HUES6 (cell line): ENCODE measurements at regions not wholly inside any gene's neighbourhood (a gene's known extent, or its start where the extent isn't known, plus 50 kb on each side); places are given as distances from the start of the nearest gene placed in this dataset.
"Not testable (repeated sequence)": the region's sequence is repeated elsewhere in the genome, so short reads cannot be mapped to it uniquely, and the experiment has no call there.

Source experiments
- H3K27ac ChIP-seq: 2 replicates; pipeline ENCODE4 v1.7.0; 2013; ENCODE audit warnings: low read depth, mild to moderate bottlenecking, low read length, inconsistent platforms
- H3K27me3 ChIP-seq: 2 replicates; pipeline ENCODE4 v1.6.1; 2013; ENCODE audit warnings: low read length; ENCODE audit not compliant: control insufficient read depth, insufficient read depth
- H3K36me3 ChIP-seq: 2 replicates; pipeline ENCODE4 v1.6.1; 2013; ENCODE audit warnings: low read length; ENCODE audit not compliant: control insufficient read depth, insufficient read depth
- H3K4me1 ChIP-seq: 2 replicates; pipeline ENCODE4 v1.6.1; 2013; ENCODE audit warnings: low read length; ENCODE audit not compliant: control insufficient read depth, insufficient read depth
- H3K4me3 ChIP-seq: 2 replicates; pipeline ENCODE4 v1.5.1; 2013; ENCODE audit warnings: low read depth, low read length
- H3K9ac ChIP-seq: one replicate; pipeline ENCODE4 v1.6.1; 2013; ENCODE audit warnings: mild to moderate bottlenecking, low read length
- H3K9me3 ChIP-seq: 2 replicates; pipeline ENCODE4 v1.6.1; 2013; ENCODE audit warnings: low read depth, low read length; ENCODE audit not compliant: control insufficient read depth, insufficient read depth

GRCh38 chr16:29315046-29315445, 91.5 kb downstream of the NPIPB11 start:
- Histone ChIP-seq H3K9ac (no peak overlapping the region), H3K4me3 (no peak overlapping the region), H3K27ac (no peak overlapping the region), H3K27me3 (no peaks in the 10 kb centered on the region), H3K36me3 (no peaks in the 10 kb centered on the region), H3K4me1 (peaks cover 9% of the 10 kb centered on the region; the same call in 1 of the 2 replicates), H3K9me3 (no peaks in the 10 kb centered on the region)

- no peak overlapping the region for H3K4me3 ChIP-seq
- no peaks in the 10 kb centered on the region for H3K9me3 ChIP-seq
- H3K36me3 ChIP-seq = no peaks in the 10 kb centered on the region
- no peak overlapping the region for H3K27ac ChIP-seq
- no peak overlapping the region for H3K9ac ChIP-seq
- peaks cover 9% of the 10 kb centered on the region; the same call in 1 of the 2 replicates for H3K4me1 ChIP-seq
- H3K27me3 ChIP-seq = no peaks in the 10 kb centered on the region
These were observed 92.1 kb downstream of the NPIPB11 start for GRCh38 chr16:29314292-29314934.

- Histone ChIP-seq H3K27me3 (no peaks in the 10 kb centered on the region), H3K27ac (no peak overlapping the region), H3K4me1 (peaks cover 9% of the 10 kb centered on the region; the same call in 1 of the 2 replicates), H3K9me3 (no peaks in the 10 kb centered on the region), H3K36me3 (no peaks in the 10 kb centered on the region), H3K4me3 (no peak overlapping the region), H3K9ac (no peak overlapping the region)
These were observed 92.9 kb downstream of the NPIPB11 start for GRCh38 chr16:29313559-29314048.

DNA sequence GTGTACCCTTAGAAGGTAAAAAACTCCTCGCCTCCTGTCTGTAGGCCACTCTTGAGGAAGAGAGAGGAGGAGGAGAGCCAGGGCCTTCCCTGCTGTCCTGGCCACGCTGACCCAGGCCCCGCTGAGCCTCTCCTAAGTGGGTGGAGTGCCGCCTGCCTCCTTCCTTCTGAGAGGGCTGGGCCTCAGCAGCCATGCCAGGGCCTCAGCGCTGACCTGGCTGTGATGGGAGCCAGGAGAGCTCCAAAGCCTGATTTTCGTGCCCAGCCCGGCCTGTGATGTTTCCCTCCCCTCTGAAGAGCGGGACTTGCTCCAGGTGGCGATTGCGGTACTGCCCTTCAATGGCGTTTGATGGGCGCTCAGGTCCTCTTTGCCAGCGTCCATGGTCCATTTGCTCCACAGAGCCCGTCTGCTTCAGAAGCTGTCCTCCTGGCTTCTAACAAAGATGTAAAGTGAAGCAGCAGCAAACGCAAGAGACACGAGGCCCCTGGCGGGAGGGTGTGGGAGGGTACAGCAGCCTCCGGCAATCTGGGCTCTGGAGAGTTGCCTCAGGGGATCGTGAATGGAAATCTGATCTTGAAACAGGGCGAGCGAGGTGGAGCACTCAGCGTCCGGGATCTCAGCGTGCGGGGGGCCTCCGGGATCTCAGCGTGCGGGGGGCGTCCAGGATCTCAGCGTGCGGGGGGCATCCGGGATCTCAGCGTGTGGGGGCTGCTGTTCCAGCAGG, 93.5 kb downstream of the NPIPB11 start:
- H3K27ac ChIP-seq = no peak overlapping the region
- no peak overlapping the region for H3K4me3 ChIP-seq
- no peaks in the 10 kb centered on the region for H3K27me3 ChIP-seq
- H3K9me3 ChIP-seq = no peaks in the 10 kb centered on the region
- H3K36me3 ChIP-seq = no peaks in the 10 kb centered on the region
- peaks cover 6% of the 10 kb centered on the region; the same call in 1 of the 2 replicates for H3K4me1 ChIP-seq
- no peak overlapping the region for H3K9ac ChIP-seq

- H3K9me3 ChIP-seq, H3K9ac ChIP-seq, H3K27me3 ChIP-seq, H3K4me1 ChIP-seq, H3K36me3 ChIP-seq, H3K4me3 ChIP-seq, H3K27ac ChIP-seq: not testable (repeated sequence)
These were observed 94.2 kb downstream of the NPIPB11 start for GRCh38 chr16:29312345-29312675.

GRCh38 chr16:29311461-29312344, 94.8 kb downstream of the NPIPB11 start:
- H3K27me3 ChIP-seq = no peaks in the 10 kb centered on the region
- H3K4me3 ChIP-seq = no peak overlapping the region
- H3K36me3 ChIP-seq = no peaks in the 10 kb centered on the region
- H3K4me1 ChIP-seq = peaks cover 6% of the 10 kb centered on the region; the same call in 1 of the 2 replicates
- H3K27ac ChIP-seq = no peak overlapping the region
- H3K9me3 ChIP-seq = no peaks in the 10 kb centered on the region
- H3K9ac ChIP-seq = peak overlapping the region; percentile 2

DNA sequence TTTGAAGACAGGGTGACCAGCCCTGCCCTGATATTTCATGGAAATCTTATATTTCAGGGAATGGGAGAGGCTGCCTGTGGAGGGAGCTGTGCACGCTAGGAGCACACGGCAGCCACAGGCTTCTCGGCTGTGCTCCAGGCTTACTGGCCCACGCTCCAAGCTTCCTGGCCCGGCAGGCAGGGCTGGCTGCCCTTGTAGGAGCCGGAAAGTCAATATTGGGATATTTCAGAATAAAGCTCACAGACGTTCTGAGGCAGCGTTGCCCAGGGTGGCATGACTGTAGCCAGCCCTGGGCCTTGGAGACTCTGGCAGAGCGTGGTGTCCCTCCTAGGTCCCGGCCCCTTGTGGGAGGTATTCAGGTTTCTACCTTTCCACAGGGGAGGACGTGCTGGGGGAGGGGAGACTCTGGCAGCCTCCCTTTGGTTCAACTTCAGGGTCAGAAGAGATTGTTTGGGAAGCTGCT, 95.6 kb downstream of the NPIPB11 start:
- no peak overlapping the region for H3K27ac ChIP-seq
- H3K9ac ChIP-seq = peak overlapping the region; percentile 2
- H3K36me3 ChIP-seq = no peaks in the 10 kb centered on the region
- H3K9me3 ChIP-seq = no peaks in the 10 kb centered on the region
- H3K27me3 ChIP-seq = no peaks in the 10 kb centered on the region
- H3K4me1 ChIP-seq = peaks cover 6% of the 10 kb centered on the region; the same call in 1 of the 2 replicates
- H3K4me3 ChIP-seq = no peak overlapping the region

GRCh38 chr16:29310243-29310642, 96.3 kb downstream of the NPIPB11 start:
- not testable (repeated sequence) for H3K9me3 ChIP-seq, H3K4me3 ChIP-seq, H3K27me3 ChIP-seq, H3K4me1 ChIP-seq, H3K9ac ChIP-seq, H3K27ac ChIP-seq, H3K36me3 ChIP-seq

DNA sequence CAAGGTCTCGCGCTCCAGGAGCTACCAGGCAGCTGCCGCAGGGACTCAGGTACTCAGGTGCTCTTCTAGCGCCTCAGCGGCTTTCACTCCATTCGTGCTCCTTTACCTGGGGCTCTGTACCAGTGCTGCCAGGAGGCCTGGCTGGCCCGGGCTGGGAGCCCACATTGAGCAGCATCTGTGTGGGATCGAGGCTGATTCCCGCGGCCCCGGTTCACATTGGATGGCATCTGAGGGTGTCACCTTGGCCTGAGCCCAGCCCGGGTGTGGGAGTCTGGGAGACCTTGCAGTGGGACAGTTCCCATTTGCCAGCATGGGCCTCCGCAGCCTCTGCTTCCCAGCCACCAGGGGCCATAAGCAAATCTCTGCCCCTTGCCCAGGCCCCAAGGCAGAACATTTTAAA, 96.9 kb downstream of the NPIPB11 start:
- not testable (repeated sequence) for H3K27me3 ChIP-seq, H3K36me3 ChIP-seq, H3K27ac ChIP-seq, H3K9ac ChIP-seq, H3K4me3 ChIP-seq, H3K9me3 ChIP-seq, H3K4me1 ChIP-seq

- no peaks in the 10 kb centered on the region for H3K27me3 ChIP-seq
- no peaks in the 10 kb centered on the region for H3K36me3 ChIP-seq
- no peak overlapping the region for H3K4me3 ChIP-seq
- H3K9ac ChIP-seq = no peak overlapping the region
- H3K4me1 ChIP-seq = peaks cover 6% of the 10 kb centered on the region; the same call in 1 of the 2 replicates
- H3K27ac ChIP-seq = no peak overlapping the region
- H3K9me3 ChIP-seq = no peaks in the 10 kb centered on the region
These were observed 97.6 kb downstream of the NPIPB11 start for GRCh38 chr16:29308644-29309546.
